ENCODE measurements at regions not wholly inside any gene's neighbourhood (a gene's known extent, or its start where the extent isn't known, plus 50 kb on each side); places are given as distances from the start of the nearest gene placed in this dataset.

DNA sequence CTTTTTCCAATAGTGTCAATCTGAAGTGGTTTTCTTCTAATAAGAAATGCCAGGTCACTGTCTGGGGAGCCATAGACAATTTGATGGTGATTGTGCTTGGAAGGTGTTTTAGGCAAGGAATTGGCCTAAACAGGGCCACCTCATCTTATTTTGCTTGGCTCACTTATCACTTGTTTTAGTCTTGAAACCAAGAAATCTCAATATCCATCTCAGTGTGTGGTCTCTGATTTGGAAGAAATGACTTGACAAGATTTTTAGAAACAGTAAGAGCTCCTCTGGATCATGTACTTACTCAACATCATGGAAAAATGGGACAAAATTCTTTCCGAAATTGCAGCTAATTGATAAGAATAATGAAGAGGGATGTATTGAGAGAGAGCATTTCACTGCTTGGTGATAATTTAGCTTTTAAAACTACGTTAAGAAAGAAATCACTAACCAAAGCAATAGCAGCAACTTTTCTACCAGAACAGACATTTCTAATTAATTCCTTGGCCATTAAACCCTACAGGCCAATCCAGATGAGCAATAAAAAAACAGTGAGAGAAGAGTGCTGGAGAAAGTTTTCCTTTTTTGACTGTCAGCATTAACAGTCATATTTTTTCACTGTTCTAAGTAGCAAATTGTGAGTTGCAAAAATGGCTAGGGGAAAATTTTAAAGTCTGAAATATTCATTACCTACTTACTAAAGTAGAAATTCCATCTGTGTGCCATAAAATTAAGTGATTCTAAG lies 157.3 kb downstream of the AEBP2 start:
- H3K27me3 ChIP-seq (ENCODE audit: control insufficient read depth in 4 of 4, insufficient read depth in 4 of 4, low read length in 3 of 4): no peaks in the 10 kb centered on the region
- H3K9me3 ChIP-seq (ENCODE audit: control insufficient read depth in 4 of 4, low read length in 3 of 4): no peaks in the 10 kb centered on the region
- H3K4me3 ChIP-seq (ENCODE audit: low read depth in 1 of 3, low read length in 3 of 3): no peak overlapping the region
- TF ChIP-seq, protein P1, sequence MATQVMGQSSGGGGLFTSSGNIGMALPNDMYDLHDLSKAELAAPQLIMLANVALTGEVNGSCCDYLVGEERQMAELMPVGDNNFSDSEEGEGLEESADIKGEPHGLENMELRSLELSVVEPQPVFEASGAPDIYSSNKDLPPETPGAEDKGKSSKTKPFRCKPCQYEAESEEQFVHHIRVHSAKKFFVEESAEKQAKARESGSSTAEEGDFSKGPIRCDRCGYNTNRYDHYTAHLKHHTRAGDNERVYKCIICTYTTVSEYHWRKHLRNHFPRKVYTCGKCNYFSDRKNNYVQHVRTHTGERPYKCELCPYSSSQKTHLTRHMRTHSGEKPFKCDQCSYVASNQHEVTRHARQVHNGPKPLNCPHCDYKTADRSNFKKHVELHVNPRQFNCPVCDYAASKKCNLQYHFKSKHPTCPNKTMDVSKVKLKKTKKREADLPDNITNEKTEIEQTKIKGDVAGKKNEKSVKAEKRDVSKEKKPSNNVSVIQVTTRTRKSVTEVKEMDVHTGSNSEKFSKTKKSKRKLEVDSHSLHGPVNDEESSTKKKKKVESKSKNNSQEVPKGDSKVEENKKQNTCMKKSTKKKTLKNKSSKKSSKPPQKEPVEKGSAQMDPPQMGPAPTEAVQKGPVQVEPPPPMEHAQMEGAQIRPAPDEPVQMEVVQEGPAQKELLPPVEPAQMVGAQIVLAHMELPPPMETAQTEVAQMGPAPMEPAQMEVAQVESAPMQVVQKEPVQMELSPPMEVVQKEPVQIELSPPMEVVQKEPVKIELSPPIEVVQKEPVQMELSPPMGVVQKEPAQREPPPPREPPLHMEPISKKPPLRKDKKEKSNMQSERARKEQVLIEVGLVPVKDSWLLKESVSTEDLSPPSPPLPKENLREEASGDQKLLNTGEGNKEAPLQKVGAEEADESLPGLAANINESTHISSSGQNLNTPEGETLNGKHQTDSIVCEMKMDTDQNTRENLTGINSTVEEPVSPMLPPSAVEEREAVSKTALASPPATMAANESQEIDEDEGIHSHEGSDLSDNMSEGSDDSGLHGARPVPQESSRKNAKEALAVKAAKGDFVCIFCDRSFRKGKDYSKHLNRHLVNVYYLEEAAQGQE (IDR thresholded peaks at IDR 0.05): no peak
- TF ChIP-seq FOXA1 (IDR thresholded peaks at IDR 0.05) (no peak), RAD21 (IDR thresholded peaks at IDR 0.05) (no peak), EGR1 (IDR thresholded peaks at IDR 0.05; ENCODE audit: low read depth in 2 of 2) (no peak), SP1 (IDR thresholded peaks at IDR 0.05) (no peak), GABPA (IDR thresholded peaks at IDR 0.05 in 1 of 2, conservative IDR thresholded peaks at IDR 0.05 in 1 of 2) (no peak), HNF4G (IDR thresholded peaks at IDR 0.05) (no peak), JUND (IDR thresholded peaks at IDR 0.05) (no peak), FOXA2 (IDR thresholded peaks at IDR 0.05) (no peak), RXRA (IDR thresholded peaks at IDR 0.05) (no peak), HNF4A (conservative IDR thresholded peaks at IDR 0.05) (no peak), YY1 (IDR thresholded peaks at IDR 0.05) (no peak), TAF1 (conservative IDR thresholded peaks at IDR 0.05) (no peak)
- TF ChIP-seq, protein P2, sequence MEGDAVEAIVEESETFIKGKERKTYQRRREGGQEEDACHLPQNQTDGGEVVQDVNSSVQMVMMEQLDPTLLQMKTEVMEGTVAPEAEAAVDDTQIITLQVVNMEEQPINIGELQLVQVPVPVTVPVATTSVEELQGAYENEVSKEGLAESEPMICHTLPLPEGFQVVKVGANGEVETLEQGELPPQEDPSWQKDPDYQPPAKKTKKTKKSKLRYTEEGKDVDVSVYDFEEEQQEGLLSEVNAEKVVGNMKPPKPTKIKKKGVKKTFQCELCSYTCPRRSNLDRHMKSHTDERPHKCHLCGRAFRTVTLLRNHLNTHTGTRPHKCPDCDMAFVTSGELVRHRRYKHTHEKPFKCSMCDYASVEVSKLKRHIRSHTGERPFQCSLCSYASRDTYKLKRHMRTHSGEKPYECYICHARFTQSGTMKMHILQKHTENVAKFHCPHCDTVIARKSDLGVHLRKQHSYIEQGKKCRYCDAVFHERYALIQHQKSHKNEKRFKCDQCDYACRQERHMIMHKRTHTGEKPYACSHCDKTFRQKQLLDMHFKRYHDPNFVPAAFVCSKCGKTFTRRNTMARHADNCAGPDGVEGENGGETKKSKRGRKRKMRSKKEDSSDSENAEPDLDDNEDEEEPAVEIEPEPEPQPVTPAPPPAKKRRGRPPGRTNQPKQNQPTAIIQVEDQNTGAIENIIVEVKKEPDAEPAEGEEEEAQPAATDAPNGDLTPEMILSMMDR (IDR thresholded peaks at IDR 0.05; ENCODE audit: low read depth, low read length, missing input control): no peak
- TF ChIP-seq, protein P3, sequence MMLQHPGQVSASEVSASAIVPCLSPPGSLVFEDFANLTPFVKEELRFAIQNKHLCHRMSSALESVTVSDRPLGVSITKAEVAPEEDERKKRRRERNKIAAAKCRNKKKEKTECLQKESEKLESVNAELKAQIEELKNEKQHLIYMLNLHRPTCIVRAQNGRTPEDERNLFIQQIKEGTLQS (IDR thresholded peaks at IDR 0.05): no peak
- TF ChIP-seq, protein P4, sequence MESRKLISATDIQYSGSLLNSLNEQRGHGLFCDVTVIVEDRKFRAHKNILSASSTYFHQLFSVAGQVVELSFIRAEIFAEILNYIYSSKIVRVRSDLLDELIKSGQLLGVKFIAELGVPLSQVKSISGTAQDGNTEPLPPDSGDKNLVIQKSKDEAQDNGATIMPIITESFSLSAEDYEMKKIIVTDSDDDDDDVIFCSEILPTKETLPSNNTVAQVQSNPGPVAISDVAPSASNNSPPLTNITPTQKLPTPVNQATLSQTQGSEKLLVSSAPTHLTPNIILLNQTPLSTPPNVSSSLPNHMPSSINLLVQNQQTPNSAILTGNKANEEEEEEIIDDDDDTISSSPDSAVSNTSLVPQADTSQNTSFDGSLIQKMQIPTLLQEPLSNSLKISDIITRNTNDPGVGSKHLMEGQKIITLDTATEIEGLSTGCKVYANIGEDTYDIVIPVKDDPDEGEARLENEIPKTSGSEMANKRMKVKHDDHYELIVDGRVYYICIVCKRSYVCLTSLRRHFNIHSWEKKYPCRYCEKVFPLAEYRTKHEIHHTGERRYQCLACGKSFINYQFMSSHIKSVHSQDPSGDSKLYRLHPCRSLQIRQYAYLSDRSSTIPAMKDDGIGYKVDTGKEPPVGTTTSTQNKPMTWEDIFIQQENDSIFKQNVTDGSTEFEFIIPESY (IDR thresholded peaks at IDR 0.05): no peak
- TF ChIP-seq, protein P5, sequence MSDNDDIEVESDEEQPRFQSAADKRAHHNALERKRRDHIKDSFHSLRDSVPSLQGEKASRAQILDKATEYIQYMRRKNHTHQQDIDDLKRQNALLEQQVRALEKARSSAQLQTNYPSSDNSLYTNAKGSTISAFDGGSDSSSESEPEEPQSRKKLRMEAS (IDR thresholded peaks at IDR 0.05): no peak
- DNase-seq (ENCODE audit: low spot score): no peak
- no peak overlapping the region for H3K9ac ChIP-seq (ENCODE audit: low read depth in 1 of 2, low read length in 2 of 2)
- WGBS: 73% methylated on average over 2 of the region's 2 CpGs
- no peak overlapping the region for H3K27ac ChIP-seq (ENCODE audit: low read depth in 1 of 2, low read length in 2 of 2)
- no peaks in the 10 kb centered on the region for H3K36me3 ChIP-seq (ENCODE audit: control insufficient read depth in 4 of 4, insufficient read depth in 3 of 4, low read depth in 1 of 4, low read length in 3 of 4)
- no peaks in the 10 kb centered on the region for H3K4me1 ChIP-seq (ENCODE audit: control insufficient read depth in 4 of 4, insufficient read depth in 4 of 4, low read length in 3 of 4)
